A549 (cell line): ENCODE measurements at regions not wholly inside any gene's neighbourhood (a gene's known extent, or its start where the extent isn't known, plus 50 kb on each side); places are given as distances from the start of the nearest gene placed in this dataset.
A peak's percentile ranks its signal among the peaks of the same experiment; 100 is the strongest.
"Not testable (repeated sequence)": the region's sequence is repeated elsewhere in the genome, so short reads cannot be mapped to it uniquely, and the experiment has no call there.

Experiments
- ATAC-seq, 2 experiments: fragments of 200-7000 bp in 1 of 2; fragments of >200 bp in 1 of 2; cut with Nextera tagmentation in 1 of 2; cut with Tn5 transposase in 1 of 2; 3 replicates each; pipeline versions ENCODE4 v1.8.0 to v1.9.1; 2018 to 2020; ENCODE audit warnings: mild to moderate bottlenecking in 1 of 2, moderate library complexity in 1 of 2
- CTCF ChIA-PET: fragments of 300-600 bp; sonication (Branson Sonifier 250); formaldehyde crosslinking; extraction: SDS; loops from one replicate; lab custom pipeline; 2021; ENCODE audit warnings: antibody characterized with exemption, inconsistent platforms; lab: Yijun Ruan, JAX
- POLR2A ChIA-PET: fragments of 350-600 bp; formaldehyde crosslinking; extraction: SDS; loops from one replicate; lab custom pipeline; 2021; ENCODE audit warnings: antibody characterized with exemption, inconsistent platforms; lab: Yijun Ruan, JAX
- DNase-seq, 2 experiments: peaks; one replicate each; pipeline versions ENCODE4 v3.0.0 to v3.0.0-alpha.2; 2011 to 2016; ENCODE audit warnings: low read depth in 1 of 2, low spot score in 1 of 2
- FAIRE-seq: peaks from 2 replicates; lab custom pipeline; 2011; peaks lifted over from hg19 to GRCh38; lab: Jason Lieb, UNC
- H3K27ac ChIP-seq, 2 experiments: fragments of >200 bp; sonication (Bioruptor Twin); formaldehyde crosslinking; 3 replicates each; pipeline ENCODE4 v1.5.1; 2016 to 2017
- H3K4me1 ChIP-seq: fragments of >200 bp; sonication (Bioruptor Twin); formaldehyde crosslinking; 3 replicates; pipeline ENCODE4 v1.6.1; 2016
- H3K4me2 ChIP-seq: fragments of >200 bp; sonication (Bioruptor Twin); formaldehyde crosslinking; 3 replicates; pipeline ENCODE4 v1.6.1; 2016
- H3K4me3 ChIP-seq: fragments of >200 bp; sonication (Bioruptor Twin); formaldehyde crosslinking; 3 replicates; pipeline ENCODE4 v1.5.1; 2016
- H3K9me3 ChIP-seq: fragments of >200 bp; sonication (Bioruptor Twin); formaldehyde crosslinking; 3 replicates; pipeline ENCODE4 v1.6.1; 2016
- BHLHE40 ChIP-seq: IDR thresholded peaks from 2 replicates; pipeline ENCODE4 v1.6.1; 2012; ENCODE audit warnings: low read depth, low read length, inconsistent platforms
- CEBPB ChIP-seq, 2 experiments: fragments of >200 bp in 1 of 2; sonication (Bioruptor Twin) in 1 of 2; formaldehyde crosslinking in 1 of 2; IDR thresholded peaks; 2 replicates each; pipeline ENCODE4 v1.6.1; 2012 to 2016
- CHD4 ChIP-seq: fragments of 200-600 bp; sonication (generic); IDR thresholded peaks from 2 replicates; pipeline ENCODE4 v1.6.1; 2016; ENCODE audit warnings: antibody characterized with exemption, mild to moderate bottlenecking, borderline replicate concordance
- ESRRA ChIP-seq: fragments of 150-350 bp; IDR thresholded peaks from 2 replicates; pipeline ENCODE4 v1.6.1; 2014; ENCODE audit warnings: mild to moderate bottlenecking, low read length, borderline replicate concordance
- FOSL2 ChIP-seq, 2 experiments: fragments of 450-650 bp in 1 of 2; fragments of >200 bp in 1 of 2; sonication (Bioruptor Twin) in 1 of 2; formaldehyde crosslinking; IDR thresholded peaks; 2 replicates each; pipeline versions ENCODE4 v1.5.0 to v1.6.1; 2016 to 2020; ENCODE audit warnings: mild to moderate bottlenecking in 1 of 2, moderate library complexity in 1 of 2
- HEYL ChIP-seq: fragments of 250-450 bp; sonication (Bioruptor Pico); IDR thresholded peaks from 2 replicates; pipeline ENCODE4 v1.8.0; 2021; ENCODE audit warnings: mild to moderate bottlenecking, moderate library complexity
- HOXA7 ChIP-seq: fragments of 250-450 bp; sonication (Bioruptor Pico); IDR thresholded peaks from 2 replicates; pipeline ENCODE4 v1.5.0; 2020; ENCODE audit warnings: mild to moderate bottlenecking, moderate library complexity
- HOXB13 ChIP-seq: fragments of 250-450 bp; sonication (Bioruptor Pico); IDR thresholded peaks from 2 replicates; pipeline ENCODE4 v1.5.0; 2020; ENCODE audit warnings: low read depth, mild to moderate bottlenecking, moderate library complexity
- JUN ChIP-seq, 2 experiments: fragments of >200 bp; sonication (Bioruptor Twin); formaldehyde crosslinking; IDR thresholded peaks; 2 replicates in 1 of 2; 3 replicates in 1 of 2; pipeline ENCODE4 v1.6.1; 2016 to 2017
- KDM5A ChIP-seq: fragments of 200-600 bp; sonication (generic); IDR thresholded peaks from 2 replicates; pipeline ENCODE4 v1.6.1; 2016; ENCODE audit warnings: antibody characterized with exemption, mild to moderate bottlenecking
- MAFK ChIP-seq: fragments of 450-650 bp; IDR thresholded peaks from 2 replicates; pipeline ENCODE4 v1.6.1; 2014; ENCODE audit not compliant: partially characterized antibody
- MAZ ChIP-seq: fragments of 150-350 bp; IDR thresholded peaks from 2 replicates; pipeline ENCODE4 v1.6.1; 2014; ENCODE audit warnings: antibody characterized with exemption, low read depth, low read length, borderline replicate concordance
- MYC ChIP-seq: IDR thresholded peaks from 2 replicates; pipeline ENCODE4 v1.6.1; 2012; ENCODE audit warnings: mild to moderate bottlenecking, inconsistent platforms, low read length, improper control_type of control experiment, borderline replicate concordance
- NFE2L2 ChIP-seq: fragments of 150-350 bp; conservative IDR thresholded peaks from 2 replicates; pipeline ENCODE4 v1.6.1; 2014; ENCODE audit warnings: low read length
- NR3C1 ChIP-seq: fragments of >200 bp; sonication (Bioruptor Twin); formaldehyde crosslinking; IDR thresholded peaks from 3 replicates; pipeline ENCODE4 v1.6.1; 2017
- POLR2AphosphoS2 ChIP-seq: conservative IDR thresholded peaks from 2 replicates; pipeline ENCODE4 v1.6.1; 2012; ENCODE audit warnings: low read length, improper control_type of control experiment, inconsistent platforms
- RAD21 ChIP-seq, 2 experiments: fragments of >200 bp in 1 of 2; sonication (Bioruptor Twin) in 1 of 2; formaldehyde crosslinking in 1 of 2; IDR thresholded peaks in 1 of 2; conservative IDR thresholded peaks in 1 of 2; 2 replicates in 1 of 2; 3 replicates in 1 of 2; pipeline ENCODE4 v1.6.1; 2012 to 2018; ENCODE audit warnings: inconsistent platforms in 1 of 2
- RNF2 ChIP-seq: fragments of 200-600 bp; sonication (generic); IDR thresholded peaks from 2 replicates; pipeline ENCODE4 v1.6.1; 2016; ENCODE audit warnings: low read depth, mild to moderate bottlenecking, antibody characterized with exemption, moderate library complexity, borderline replicate concordance
- ZNF302 ChIP-seq: fragments of 250-450 bp; sonication (Bioruptor Pico); IDR thresholded peaks from 2 replicates; pipeline ENCODE4 v1.9.0; 2021; ENCODE audit warnings: inconsistent platforms, mild to moderate bottlenecking, moderate library complexity
- WGBS: methylation state at CpG from one replicate; pipeline ENCODE4 v1.1.6; 2017; ENCODE audit errors: missing lambda C conversion rate; 5-methylcytosine and 5-hydroxymethylcytosine counted together
- TF ChIP-seq, protein P1 (sequence below): fragments of 150-350 bp; IDR thresholded peaks from 2 replicates; pipeline ENCODE4 v1.6.1; 2014; ENCODE audit warnings: low read depth, mild to moderate bottlenecking, low read length
- TF ChIP-seq, protein P2 (sequence below): IDR thresholded peaks from 2 replicates; pipeline ENCODE4 v1.6.1; 2012; ENCODE audit warnings: low read depth, borderline replicate concordance
- TF ChIP-seq, protein P3 (sequence below): fragments of 450-650 bp; IDR thresholded peaks from 2 replicates; pipeline ENCODE4 v1.6.1; 2014; ENCODE audit warnings: antibody characterized with exemption
- TF ChIP-seq, protein P4 (sequence below): fragments of 200-600 bp; sonication (generic); IDR thresholded peaks from 2 replicates; pipeline ENCODE4 v1.6.1; 2016; ENCODE audit warnings: antibody characterized with exemption, mild to moderate bottlenecking, moderate library complexity

DNA sequence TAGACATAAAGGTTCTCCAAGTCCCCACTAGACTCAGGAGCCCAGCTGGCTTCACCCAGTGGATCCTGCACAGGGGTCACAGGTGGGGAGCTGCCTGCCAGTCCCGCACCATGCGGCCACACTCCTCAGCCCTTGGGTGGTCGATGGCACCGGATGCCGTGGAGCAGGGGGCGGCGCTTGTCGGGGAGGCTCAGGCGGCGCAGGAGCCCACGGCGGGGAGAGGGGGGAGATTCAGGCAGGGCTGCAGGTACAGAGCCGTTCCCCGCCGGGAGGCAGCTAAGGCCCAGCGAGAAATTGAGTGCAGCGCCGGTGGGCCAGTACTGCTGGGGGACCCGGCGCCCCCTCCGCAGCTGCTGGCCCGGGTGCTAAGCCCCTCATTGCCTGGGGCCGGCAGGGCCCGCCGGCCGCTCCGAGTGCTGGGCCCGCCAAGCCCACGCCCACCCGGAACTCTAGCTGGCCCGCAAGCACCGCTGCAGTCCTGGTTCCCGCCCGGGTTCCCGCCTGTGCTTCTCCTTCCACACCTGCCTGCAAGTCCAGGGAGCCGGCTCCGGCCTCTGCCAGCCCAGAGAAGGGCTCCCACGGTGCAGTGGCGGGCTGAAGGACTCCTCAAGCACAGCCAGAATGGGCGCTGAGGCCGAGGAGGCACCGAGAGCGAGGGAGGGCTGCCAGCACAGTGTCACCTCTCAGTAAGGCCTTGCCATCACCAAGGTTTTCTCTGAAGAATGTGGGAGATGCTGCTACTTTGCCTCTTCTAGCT lies 58.4 kb upstream of the PPP1R12A start:
- H3K9me3 ChIP-seq = no peaks in the 10 kb centered on the region
- no peak overlapping the region for H3K27ac ChIP-seq
- no peak overlapping the region for H3K4me2 ChIP-seq
- FAIRE-seq = no peak
- ChIA-PET CTCF (interaction anchor here (0.7 kb wide), 1 partner anchor 12 kb away, joined by 3 read pairs; no protein-coding TSS in a partner anchor), POLR2A (no interaction called here)
- no peaks in the 10 kb centered on the region for H3K4me1 ChIP-seq
- TF ChIP-seq, protein P1, sequence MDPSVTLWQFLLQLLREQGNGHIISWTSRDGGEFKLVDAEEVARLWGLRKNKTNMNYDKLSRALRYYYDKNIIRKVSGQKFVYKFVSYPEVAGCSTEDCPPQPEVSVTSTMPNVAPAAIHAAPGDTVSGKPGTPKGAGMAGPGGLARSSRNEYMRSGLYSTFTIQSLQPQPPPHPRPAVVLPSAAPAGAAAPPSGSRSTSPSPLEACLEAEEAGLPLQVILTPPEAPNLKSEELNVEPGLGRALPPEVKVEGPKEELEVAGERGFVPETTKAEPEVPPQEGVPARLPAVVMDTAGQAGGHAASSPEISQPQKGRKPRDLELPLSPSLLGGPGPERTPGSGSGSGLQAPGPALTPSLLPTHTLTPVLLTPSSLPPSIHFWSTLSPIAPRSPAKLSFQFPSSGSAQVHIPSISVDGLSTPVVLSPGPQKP = no peak
- TF ChIP-seq POLR2AphosphoS2 (no peak), MYC (no peak), RAD21 (conservative IDR thresholded peaks at IDR 0.05 in 1 of 2, IDR thresholded peaks at IDR 0.05 in 1 of 2) (no peak), BHLHE40 (no peak), CEBPB (IDR thresholded peaks at IDR 0.05) (no peak), HEYL (no peak), NR3C1 (no peak), ZNF302 (CRISPR knock-in tag) (no peak), JUN (IDR thresholded peaks at IDR 0.05) (no peak), FOSL2 (IDR thresholded peaks at IDR 0.05) (no peak), FOSL2 (CRISPR knock-in tag; IDR thresholded peaks at IDR 0.05) (no peak), KDM5A (no peak), HOXA7 (no peak), MAFK (no peak), CHD4 (no peak), NFE2L2 (no peak)
- TF ChIP-seq, protein P2, sequence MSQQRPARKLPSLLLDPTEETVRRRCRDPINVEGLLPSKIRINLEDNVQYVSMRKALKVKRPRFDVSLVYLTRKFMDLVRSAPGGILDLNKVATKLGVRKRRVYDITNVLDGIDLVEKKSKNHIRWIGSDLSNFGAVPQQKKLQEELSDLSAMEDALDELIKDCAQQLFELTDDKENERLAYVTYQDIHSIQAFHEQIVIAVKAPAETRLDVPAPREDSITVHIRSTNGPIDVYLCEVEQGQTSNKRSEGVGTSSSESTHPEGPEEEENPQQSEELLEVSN = no peak
- TF ChIP-seq, protein P3, sequence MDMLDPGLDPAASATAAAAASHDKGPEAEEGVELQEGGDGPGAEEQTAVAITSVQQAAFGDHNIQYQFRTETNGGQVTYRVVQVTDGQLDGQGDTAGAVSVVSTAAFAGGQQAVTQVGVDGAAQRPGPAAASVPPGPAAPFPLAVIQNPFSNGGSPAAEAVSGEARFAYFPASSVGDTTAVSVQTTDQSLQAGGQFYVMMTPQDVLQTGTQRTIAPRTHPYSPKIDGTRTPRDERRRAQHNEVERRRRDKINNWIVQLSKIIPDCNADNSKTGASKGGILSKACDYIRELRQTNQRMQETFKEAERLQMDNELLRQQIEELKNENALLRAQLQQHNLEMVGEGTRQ = no peak
- no peak for DNase-seq
- H3K4me3 ChIP-seq = no peak overlapping the region
- no peak for ATAC-seq
- WGBS = 87% methylated on average over 30 of the region's 43 CpGs

DNA sequence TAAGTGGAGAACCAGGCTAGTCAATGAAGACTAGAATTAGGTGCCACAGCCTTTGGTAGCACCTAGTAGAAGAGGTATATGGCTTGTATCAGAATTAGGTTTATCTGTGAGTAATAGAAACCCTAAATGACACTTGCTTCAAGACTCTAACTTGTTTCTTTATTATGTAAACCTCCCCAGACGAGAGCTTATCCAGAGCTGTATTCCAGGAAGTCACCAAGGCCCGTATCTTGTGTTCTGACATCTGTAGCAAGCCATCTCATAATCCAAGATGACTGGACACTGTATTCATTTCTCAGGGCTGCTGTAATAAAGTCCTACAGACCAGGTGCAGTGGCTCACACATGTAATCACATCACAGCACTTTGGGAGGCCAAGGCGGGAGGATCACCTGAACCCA lies 56.7 kb upstream of the PPP1R12A start:
- H3K4me1 ChIP-seq = no peaks in the 10 kb centered on the region
- ATAC-seq = no peak
- POLR2A ChIA-PET = no interaction called here
- H3K9me3 ChIP-seq = no peaks in the 10 kb centered on the region
- CTCF ChIA-PET = no interaction called here
- no peak for DNase-seq
- no peak overlapping the region for H3K4me2 ChIP-seq
- 73% methylated on average over 3 of the region's 3 CpGs for WGBS
- H3K4me3 ChIP-seq = no peak overlapping the region
- no peak for FAIRE-seq
- H3K27ac ChIP-seq = no peak overlapping the region
- TF ChIP-seq HEYL (no peak), KDM5A (no peak), RAD21 (conservative IDR thresholded peaks at IDR 0.05 in 1 of 2, IDR thresholded peaks at IDR 0.05 in 1 of 2) (no peak), HOXB13 (no peak), BHLHE40 (no peak), CHD4 (no peak), MYC (no peak), MAZ (no peak), ESRRA (no peak), RNF2 (no peak)
- TF ChIP-seq, protein P4, sequence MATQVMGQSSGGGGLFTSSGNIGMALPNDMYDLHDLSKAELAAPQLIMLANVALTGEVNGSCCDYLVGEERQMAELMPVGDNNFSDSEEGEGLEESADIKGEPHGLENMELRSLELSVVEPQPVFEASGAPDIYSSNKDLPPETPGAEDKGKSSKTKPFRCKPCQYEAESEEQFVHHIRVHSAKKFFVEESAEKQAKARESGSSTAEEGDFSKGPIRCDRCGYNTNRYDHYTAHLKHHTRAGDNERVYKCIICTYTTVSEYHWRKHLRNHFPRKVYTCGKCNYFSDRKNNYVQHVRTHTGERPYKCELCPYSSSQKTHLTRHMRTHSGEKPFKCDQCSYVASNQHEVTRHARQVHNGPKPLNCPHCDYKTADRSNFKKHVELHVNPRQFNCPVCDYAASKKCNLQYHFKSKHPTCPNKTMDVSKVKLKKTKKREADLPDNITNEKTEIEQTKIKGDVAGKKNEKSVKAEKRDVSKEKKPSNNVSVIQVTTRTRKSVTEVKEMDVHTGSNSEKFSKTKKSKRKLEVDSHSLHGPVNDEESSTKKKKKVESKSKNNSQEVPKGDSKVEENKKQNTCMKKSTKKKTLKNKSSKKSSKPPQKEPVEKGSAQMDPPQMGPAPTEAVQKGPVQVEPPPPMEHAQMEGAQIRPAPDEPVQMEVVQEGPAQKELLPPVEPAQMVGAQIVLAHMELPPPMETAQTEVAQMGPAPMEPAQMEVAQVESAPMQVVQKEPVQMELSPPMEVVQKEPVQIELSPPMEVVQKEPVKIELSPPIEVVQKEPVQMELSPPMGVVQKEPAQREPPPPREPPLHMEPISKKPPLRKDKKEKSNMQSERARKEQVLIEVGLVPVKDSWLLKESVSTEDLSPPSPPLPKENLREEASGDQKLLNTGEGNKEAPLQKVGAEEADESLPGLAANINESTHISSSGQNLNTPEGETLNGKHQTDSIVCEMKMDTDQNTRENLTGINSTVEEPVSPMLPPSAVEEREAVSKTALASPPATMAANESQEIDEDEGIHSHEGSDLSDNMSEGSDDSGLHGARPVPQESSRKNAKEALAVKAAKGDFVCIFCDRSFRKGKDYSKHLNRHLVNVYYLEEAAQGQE = no peak

DNA sequence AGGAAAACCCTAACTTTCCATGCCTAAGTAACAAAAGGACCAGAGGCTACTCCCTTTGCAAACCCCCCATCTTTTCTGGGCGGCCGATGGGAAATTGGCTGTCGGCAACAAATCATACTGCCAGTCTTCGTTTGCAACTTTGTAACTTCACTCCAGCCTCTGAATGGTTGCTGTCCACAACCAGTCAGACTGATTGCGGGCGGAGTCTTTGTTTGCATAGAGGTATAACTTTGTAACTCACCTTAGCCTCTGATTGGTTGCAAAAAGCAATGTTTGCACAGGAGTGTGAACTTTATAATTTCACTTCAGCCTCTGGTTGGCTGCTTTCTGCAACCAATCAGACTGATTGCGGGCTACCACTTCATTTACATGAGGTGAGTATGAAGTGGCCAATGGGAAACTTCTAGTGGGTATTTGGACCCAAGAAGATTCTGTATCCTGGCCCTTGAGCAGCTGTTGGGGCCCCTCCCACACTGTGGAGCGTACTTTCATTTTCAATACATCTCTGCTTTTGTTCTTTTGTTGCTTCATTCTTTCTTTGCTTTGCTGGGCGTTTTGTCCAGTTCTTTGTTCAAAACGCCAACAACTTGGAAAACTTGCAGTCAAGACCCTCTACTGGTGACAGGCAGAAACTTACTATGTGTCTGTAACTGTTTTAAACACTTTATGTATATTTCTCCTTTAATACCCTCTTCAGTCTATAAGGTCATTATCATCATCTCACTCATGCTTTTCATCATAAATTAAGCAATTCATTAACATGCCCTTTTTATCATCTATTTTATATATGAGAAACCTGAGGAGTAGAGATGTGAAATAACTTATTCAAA lies 55.8 kb upstream of the PPP1R12A start:
- H3K4me1 ChIP-seq, H3K9me3 ChIP-seq, H3K4me3 ChIP-seq, CTCF ChIA-PET, POLR2A ChIA-PET, FAIRE-seq, H3K27ac ChIP-seq: not testable (repeated sequence)
- WGBS = 72% methylated on average over 10 of the region's 10 CpGs
- DNase-seq (peak in 1 of 2 experiments; percentile 18), ATAC-seq (peak in 1 of 2 experiments; percentile 56; a peak in 2 of 6 replicates)
- peak overlapping the region; percentile 20; the same call in 1 of the 3 replicates for H3K4me2 ChIP-seq
